NCI-H1048 (cell line): ENCODE measurements at regions not wholly inside any gene's neighbourhood (a gene's known extent, or its start where the extent isn't known, plus 50 kb on each side); places are given as distances from the start of the nearest gene placed in this dataset.
"Not testable (repeated sequence)": the region's sequence is repeated elsewhere in the genome, so short reads cannot be mapped to it uniquely, and the experiment has no call there.

Experiments
- DNase-seq: peaks from one replicate; lab custom pipeline; 2025; lab: John Stamatoyannopoulos, UW

DNA sequence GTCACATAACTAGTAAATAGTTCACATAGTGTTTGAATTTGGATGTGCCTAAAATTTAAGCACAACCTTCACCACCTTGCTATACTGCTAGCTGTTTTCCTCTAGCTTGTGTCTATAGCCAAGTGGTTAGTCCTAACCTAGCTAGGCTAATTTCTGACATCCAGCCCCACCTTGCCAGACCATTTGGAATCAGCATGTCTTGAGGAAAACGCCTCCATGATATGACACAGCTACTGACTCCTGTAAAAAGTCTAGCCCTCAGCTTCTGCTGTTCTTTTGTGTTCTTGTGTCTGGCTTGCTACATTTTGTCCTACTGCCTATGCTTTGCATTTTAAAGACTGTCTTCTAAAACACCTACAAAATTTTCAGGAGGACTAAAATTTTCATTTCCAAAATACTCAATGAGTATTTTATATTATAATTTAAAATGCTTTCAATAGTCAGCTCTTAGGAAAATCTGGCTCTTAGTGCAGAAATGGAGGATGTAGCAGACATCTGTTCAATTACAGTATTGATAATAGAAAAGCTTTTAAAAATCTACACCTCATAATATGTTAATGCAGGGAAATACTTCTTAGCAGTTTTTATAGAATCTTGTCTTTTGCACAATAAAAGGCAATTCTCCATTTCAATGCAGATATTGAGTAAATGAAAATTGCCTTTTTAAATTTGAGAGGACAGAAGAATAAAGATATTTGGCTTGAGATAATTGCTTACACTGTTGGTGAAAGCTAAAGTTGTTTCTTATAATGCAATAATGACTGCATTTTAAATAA is 160.8 kb upstream of the APP start:
- no peak for DNase-seq

DNA sequence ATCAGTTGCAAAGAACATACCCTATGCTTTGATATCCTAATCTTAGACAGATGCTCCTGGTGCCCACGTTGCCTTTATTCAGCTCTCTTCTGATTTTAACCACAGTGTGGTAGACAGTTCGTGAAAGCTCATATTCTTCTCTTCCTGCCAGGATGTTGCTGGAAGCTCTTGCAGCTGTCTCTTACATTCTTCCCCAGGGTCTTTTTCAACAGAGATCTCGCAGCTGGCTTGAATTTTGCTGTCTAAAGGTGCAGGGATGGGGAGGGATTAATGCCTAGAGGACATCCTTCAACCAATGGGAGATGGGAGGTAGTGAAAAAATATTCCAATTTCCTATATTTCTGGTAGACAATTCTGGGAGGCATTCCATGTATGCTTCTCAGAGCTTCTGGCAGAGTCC is 150.0 kb upstream of the APP start:
- DNase-seq, result no peak

DNA sequence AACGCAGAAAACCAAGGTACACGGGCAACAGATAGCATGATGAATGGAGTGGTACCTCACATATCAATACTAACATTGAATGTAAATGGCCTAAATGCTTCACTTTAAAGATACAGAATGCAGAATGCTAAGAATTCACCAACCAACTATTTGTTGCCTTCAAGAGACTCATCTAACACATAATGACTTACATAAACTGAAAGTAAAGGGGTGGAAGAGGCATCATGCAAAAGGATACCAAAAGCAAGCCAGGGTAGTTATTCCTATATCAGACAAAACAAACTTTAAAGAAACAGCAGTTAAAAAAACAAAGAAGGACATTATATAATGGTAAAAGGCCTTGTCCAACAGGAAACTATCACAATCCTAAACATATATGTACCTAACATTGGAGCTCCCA is 137.1 kb upstream of the APP start:
- DNase-seq, result no peak

DNA sequence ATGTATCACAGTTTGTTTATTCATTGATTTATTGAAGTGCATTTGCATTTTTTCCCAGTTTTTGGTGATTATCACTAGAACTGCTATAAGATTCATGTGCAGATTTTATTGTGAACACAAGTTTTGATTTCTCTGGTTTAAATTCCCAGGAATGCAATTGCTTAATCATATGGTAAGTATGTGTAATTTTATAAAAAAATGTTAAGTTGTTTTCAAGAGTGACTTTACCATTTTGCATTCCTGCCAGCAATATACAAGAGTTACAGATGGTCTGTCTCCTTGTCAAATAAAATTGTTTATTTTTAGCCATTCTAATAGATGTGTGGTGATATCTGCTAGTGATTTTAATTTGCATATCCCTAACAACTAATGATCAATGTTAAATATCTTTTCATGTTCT is 127.3 kb upstream of the APP start:
- DNase-seq, result no peak

DNA sequence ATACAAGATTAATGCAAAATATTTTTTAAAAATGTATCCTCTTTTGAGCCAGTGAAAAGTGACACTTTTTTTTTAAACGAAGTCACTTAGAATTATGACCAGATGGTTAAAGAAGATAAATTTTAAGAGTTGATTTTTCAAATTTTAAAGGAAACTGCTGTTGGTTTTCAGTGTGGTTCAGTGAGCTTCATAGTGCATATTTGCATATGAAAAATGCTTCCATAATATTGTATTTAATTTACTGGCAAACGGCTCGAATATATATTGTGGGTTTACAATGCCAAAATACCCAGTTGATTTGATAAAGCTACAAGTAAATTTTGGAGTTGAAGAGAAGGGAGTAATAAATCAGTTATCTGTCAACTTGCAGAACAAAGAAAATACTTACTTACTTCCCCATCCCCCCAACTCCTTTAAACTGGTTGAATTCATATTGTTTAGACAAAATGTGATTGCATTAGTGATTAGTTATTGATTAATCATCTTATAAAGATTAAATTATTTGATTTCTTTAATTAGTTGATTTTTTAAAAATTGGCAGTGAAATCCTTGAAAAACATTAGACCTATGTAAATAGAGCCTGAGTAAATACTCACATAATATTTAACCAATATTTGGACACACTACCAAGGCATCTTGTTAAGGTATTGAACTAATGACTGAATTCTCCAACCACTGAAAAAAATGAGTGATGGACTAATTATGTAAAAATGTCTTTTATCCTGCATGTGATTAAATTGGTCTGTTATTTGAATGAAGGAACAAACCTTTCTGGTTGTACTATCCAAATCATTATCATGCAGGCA is 122.8 kb upstream of the APP start:
- DNase-seq, result no peak

DNA sequence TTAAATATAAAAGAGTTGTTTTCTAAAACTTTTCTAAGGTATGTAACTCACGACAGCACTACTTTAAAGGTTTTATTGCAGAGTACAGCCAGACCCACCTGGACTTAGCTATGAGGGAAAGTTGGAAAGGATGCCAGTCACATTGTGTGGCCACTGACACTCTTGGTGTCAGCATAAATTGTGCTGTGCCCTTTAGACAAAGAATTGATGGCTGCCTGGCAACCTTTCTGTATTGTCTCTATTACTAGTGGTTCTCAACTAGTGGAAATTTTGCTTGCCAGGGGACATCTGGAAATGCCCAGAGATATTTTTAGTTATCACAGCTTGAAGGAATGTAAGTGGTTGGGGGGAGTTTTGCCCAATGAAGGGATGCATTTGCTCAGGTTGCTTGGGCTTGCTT is 117.5 kb upstream of the APP start:
- DNase-seq, result no peak

DNA sequence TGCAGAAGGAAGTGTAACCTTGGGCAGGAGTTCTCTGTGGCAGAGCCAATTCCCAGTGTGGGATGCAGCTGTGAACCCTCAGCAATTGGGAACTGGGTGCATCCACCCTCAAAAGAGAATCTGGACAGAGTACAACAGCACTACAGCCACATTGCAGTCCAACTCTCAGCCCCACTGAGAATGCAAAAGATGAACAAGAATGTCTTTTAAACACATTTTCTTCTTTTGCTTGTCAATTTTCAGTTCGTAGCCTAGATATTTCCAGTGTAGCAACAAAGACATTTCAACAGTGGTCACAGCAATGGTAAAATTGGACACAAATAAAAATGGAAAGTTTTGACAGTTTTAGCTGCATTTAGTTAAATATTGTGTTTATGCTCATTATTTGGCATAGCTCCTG is 114.0 kb upstream of the APP start:
- no peak for DNase-seq

DNA sequence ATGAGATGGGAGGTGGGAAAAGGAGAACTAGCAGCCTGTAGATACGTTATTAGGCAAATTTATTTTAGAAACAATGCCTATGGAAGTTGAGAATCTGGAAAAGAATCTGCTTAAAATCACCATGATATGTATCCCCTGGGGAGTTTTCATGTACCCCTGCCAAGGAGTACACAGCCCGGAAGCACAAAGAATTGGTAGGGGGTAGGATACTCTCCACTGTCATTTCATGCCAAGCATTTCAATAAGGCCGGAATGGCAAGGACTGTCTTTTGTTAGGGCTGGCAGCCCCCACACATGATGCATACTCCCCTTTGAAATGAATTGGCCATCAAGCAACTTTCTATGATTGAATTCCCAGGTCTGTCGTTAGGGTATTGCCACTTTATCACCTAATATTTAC is 111.5 kb upstream of the APP start:
- DNase-seq, result no peak

DNA sequence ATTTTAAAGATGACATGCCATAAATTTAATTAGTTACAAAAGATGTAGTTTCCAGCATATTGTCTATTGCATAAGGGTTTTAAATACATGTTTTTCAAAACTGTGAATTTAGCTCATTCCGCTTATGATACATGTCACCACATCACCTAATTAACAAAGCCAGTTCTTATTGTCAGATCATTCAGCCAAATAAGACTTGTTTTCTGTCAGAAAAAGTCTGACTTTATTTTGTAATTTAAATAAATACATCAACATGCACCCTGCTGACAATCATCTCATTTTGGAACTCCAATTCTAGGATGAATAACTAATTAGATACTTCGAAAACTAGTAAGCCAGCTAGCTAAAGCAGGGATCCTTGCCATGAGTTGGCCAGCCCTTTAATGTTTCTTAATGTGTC is 110.9 kb upstream of the APP start:
- no peak for DNase-seq

DNA sequence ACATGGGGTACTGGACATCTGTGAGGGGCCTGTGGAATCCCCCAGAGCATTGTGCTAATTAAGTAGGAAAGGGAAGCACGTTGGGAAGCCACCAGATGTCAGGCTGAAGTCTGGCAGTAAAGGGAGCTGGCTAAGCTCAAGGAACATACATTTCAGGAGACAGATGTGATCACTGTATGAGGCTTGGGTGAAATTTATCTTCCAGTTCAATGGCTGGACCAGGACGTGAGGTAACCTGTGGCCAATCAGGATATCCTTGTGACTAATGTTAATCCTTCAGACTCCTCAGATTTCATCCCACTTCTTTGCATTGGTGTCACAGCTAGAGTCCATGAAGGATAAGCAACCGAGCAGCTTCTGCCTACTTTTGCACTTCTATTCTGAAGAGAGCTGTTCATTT is 110.2 kb upstream of the APP start:
- DNase-seq, result no peak

DNA sequence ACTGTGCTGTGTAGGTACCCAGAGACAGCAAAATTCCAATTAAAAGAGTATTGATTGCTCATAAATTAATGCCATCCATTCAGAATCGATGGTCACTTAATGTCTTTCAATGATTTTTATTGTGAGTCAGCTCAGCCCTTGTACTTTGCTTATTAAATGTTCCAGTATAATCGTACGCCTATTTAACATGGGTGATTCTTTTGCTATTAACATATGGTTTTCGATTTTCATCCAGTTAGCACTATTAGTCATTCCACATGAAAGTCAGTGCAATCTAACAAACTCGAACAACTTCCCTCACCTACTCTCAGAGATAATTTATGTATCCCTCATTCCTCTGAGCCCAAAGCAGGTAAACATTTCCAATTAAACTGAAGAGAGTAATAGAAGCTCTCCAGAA is 109.6 kb upstream of the APP start:
- no peak for DNase-seq

DNA sequence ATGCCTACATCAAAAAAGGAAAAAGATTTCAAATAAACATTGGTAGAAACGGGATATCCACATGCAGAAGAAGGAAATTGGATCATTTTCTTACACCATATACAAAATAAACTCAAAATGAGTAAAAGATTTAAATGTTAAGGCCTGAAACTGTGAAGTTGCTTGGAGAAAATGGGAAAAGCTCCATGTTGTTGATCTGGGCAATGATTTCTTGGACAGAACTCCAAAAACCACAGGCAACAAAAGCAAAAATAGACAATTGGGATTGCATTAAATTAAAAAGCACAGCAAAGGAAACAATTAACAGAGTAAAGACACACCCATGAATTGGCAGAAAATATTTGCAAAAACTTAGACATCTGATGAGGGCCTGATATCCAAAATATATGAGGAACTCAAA is 105.2 kb upstream of the APP start:
- DNase-seq, result no peak

DNA sequence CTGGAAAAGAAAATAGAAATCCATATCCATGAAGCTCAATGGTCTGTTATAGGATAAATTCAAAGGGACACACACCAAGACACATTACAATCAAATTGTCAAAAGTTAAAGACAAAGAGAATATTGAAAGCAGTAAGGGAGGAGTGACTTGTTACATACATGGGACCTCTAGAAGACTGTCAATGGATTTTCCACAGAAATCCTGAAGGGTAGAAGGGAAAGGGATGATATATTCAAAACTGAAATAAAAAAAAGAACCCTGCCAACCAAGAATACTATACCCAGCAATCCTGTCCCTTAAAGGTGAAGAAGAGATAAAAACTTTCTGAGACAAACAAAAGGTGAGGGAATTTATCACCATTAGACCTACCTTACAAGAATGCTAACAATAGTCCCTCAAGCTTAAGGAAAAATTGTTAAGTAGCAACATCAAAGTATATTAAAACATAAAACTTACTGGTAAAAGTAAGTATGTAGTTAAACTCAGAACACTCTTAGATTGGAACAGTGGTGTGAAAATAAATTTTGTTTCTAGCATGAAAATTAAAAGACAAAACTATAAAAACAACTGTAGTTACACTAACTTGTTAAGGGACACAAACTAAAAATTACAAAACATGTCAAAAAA is 103.2 kb upstream of the APP start:
- DNase-seq, result no peak

DNA sequence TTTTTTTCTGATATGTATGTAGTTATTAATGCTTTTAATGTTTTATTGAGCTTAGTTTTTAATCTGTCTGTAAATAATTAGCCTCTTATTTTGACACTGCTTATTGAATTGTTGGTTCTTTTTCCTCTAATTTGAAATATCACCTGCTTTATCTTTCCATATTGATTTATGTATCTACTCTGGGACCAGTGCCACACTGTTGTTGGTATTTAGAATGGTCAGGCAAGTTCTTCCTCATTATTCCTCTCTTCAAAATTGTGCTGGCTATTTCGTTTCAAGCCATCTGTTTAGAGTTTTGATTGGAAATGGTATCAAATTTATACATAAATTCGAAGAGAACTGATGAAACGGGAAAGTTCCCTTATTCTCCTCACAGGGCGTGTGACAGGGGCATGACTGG is 96.8 kb upstream of the APP start:
- no peak for DNase-seq

DNA sequence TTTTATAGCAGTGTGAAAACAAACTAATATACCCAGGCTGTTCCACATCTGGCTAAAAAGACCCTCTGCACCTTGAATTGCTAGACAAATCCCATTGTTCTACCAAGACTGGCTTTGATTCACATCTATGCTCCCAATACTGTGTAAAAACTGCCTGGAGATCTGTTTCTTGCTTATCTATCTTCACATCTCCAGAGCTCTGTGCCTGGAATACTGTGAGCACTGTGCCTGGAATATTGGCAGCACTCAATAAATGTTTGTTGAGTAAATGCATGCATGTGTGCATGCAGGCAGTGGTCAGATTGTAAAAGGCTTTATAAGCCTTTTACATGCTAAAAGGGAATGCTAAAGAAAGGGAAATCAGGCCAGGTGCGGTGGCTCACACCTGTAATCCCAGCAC is 75.5 kb upstream of the APP start:
- no peak for DNase-seq

DNA sequence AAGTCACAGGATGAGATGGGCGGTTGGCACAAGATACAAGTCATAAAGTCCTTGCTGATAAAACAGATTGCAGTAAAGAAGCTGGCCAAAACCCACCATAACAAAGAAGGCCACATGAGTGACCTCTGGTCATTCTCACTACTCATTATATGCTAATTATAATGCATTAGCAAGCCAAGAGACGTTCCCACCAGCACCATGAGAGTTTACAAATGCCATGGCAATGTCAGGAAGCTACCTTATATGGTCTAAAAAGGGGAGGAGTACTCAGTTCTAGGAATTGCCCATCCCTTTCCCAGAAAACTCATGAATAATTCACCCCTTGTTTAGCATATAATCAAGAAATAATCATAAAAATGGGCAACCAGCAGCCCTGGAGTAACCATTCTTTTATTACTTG is 74.9 kb upstream of the APP start:
- DNase-seq, result no peak

DNA sequence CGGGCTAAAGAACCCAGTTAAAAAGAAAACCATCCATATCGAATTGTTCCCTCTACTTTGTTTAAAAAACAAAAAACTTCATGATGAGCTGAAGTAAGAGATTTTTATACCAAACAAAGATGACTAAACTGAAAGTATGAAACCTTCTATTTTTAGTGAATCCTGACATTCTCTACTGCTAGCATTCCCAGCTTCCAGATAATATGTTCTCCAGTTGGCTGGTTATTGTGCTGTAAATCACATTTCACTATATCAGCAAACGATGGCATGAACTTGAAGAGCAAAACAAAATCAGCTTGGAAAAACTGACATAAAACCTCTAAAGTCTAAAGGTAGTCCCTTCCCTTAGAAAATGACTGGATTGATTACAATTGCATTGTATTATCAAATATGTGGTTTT is 68.1 kb upstream of the APP start:
- DNase-seq, result no peak

DNA sequence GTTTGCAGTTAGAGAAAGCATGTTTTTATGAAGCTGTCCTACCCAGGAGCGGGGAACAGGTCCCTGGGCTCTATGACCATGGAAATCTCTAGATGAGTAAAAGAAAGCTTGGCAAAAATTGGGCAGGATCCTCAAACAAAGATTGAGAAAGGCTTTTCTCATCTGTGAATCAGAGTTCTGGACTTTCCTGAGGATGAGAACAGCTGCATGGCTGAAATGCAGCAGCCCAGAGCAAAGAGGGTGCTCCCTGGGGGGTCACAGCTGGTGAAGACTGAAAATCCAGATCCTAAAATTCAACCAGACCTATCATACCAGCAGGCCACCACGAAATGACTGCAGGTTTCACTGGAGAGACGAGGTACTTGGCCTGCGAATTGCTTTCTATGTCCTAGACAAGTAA is 65.7 kb upstream of the APP start:
- no peak for DNase-seq

DNA sequence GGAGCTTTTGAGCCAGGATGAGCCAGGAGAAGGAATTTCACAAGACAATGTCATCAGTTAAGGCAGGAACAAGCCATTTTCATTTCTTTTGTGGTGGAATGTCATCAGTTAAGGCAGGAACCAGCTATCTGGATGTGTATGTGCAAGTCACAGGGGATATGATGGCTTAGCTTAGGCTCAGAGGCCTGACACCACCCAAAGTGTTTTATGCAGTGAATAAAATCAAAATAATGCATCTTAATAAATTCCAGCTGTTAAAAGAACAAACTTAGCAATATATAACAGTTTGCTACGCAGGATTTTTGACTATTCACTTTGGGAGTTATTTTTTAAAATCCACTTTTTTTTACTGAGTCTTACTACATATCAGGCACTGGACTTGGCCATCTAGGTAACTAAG is 62.7 kb upstream of the APP start:
- DNase-seq, result not testable (repeated sequence)

DNA sequence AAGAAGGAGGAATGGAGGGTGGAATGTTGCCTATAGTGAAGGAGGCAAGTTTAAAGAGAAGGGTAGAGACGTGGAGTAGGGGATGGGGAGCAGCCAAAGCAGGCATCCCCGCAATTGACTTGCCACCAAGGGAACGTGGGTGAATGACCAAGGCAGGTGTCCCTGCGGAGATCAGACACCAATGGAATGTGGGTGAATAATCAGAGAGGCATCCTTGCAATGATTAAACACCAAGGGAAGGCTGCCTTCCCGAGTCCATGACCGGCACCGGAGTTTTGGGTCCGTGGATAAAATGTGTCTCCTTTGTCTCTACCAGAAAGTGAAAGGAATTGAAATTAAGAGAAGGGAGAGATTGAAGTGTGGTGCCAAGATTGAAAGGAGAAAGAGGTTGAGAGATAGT is 61.9 kb upstream of the APP start:
- not testable (repeated sequence) for DNase-seq

DNA sequence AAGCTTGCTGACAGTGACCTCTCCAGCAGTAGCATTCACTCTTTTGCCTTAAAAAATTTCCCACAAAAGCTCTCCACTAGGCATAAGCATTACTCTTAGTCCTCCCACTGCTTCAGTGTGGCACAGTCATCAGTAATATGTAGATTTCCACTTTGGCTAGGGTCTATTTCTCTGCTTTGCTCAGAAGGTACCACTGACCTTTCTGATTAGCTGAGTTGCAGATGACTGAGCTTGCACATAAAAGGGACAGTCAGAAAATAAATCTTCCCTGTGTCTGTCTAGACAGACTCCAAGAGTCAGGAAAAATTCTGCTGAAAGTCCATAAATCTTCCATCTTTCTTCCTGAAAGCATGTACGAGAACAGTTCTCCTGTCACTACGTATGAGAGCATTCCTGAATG is 56.6 kb upstream of the APP start:
- DNase-seq, result no peak

DNA sequence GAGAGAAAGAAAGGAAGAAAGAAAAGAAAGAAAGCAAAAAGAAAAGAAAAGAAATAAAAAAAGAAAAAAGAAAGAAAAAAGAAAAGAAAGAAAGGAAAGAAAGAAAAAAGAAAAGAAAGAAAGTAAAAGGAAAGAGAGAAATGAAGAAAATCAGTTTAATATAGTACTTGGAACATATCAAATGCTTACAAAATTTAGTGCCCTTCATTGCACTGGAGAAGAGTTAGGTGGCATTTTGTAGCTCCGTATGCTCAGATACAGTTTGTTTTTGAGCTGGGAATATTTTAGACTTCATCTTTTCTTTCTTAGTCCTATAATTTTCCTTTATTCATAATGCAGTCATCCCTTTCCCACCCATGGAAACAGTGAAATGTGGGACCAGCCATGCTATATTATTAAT is 56.2 kb upstream of the APP start:
- no peak for DNase-seq

DNA sequence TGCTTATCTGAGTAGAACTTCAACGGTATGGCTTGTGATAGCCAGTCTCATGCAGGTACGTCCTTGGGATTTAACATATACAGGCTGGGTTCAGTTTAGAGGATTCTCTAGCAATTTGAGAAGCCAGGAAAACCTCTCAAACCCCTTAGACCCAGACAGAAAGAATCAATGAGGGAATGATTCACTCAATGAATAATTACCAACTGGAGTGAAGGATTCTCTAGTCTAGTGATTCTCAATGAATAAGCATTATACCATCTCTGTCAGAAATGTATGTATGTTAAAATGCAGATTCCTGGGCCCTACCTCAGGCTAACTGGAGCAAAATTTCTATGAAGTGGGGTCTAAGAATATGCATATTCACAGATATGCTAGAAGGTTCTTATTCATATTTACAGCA is 54.5 kb upstream of the APP start:
- DNase-seq, result no peak
